IMR-90 (cell line): ENCODE measurements at regions not wholly inside any gene's neighbourhood (a gene's known extent, or its start where the extent isn't known, plus 50 kb on each side); places are given as distances from the start of the nearest gene placed in this dataset.
A peak's percentile ranks its signal among the peaks of the same experiment; 100 is the strongest.

Experiments
- ATAC-seq: fragments of 200-7000 bp; cut with Tn5 transposase; 2 replicates; pipeline ENCODE4 v1.9.1; 2020; ENCODE audit warnings: low read depth, mild to moderate bottlenecking, moderate library complexity
- BruUV-seq: library from RNA; stranded (reverse); fragments of 400-500 nt; replicated peaks from 2 replicates; lab custom pipeline; 2021; lab: Mats Ljungman, UMichigan
- CTCF ChIA-PET: fragments of 300-600 bp; formaldehyde crosslinking; extraction: SDS; loops from one replicate; lab custom pipeline; 2021; ENCODE audit warnings: antibody characterized with exemption; lab: Yijun Ruan, JAX
- POLR2A ChIA-PET: fragments of 300-600 bp; sonication (Branson Sonifier 250); formaldehyde crosslinking; loops from one replicate; lab custom pipeline; 2022; ENCODE audit warnings: antibody characterized with exemption; ENCODE audit not compliant: unreplicated experiment; lab: Charles Lee
- DNase-seq: peaks from one replicate; pipeline ENCODE4 v3.0.0; 2013
- H2AFZ ChIP-seq: replicated peaks from 2 replicates; pipeline ENCODE3; 2013; ENCODE audit warnings: low read length, mild to moderate bottlenecking; ENCODE audit not compliant: poor library complexity
- H2AK5ac ChIP-seq: 2 replicates; pipeline ENCODE4 v1.6.1; 2013; ENCODE audit warnings: low read depth, low read length, inconsistent platforms
- H2AK9ac ChIP-seq: replicated peaks from 2 replicates; pipeline ENCODE3; 2013; ENCODE audit warnings: mild to moderate bottlenecking, low read depth, low read length, moderate library complexity; ENCODE audit not compliant: poor library complexity
- H2BK120ac ChIP-seq: 2 replicates; pipeline ENCODE4 v1.6.1; 2013; ENCODE audit warnings: low read depth, low read length, inconsistent platforms
- H2BK15ac ChIP-seq: 3 replicates; pipeline ENCODE4 v1.6.1; 2013; ENCODE audit warnings: low read depth, low read length, inconsistent platforms
- H2BK20ac ChIP-seq: 2 replicates; pipeline ENCODE4 v1.6.1; 2013; ENCODE audit warnings: low read depth, mild to moderate bottlenecking, inconsistent platforms, low read length, moderate library complexity
- H2BK5ac ChIP-seq: 2 replicates; pipeline ENCODE4 v1.6.1; 2013; ENCODE audit warnings: mild to moderate bottlenecking, low read depth, low read length, inconsistent platforms; ENCODE audit not compliant: poor library complexity, severe bottlenecking
- H3K14ac ChIP-seq: replicated peaks from 2 replicates; pipeline ENCODE4 v1.6.1; 2013; ENCODE audit warnings: low read depth, low read length, inconsistent platforms
- H3K18ac ChIP-seq: 2 replicates; pipeline ENCODE4 v1.6.1; 2013; ENCODE audit warnings: low read depth, low read length, control low read depth
- H3K23ac ChIP-seq: 2 replicates; pipeline ENCODE4 v1.6.1; 2013; ENCODE audit warnings: low read depth, low read length, inconsistent platforms
- H3K27ac ChIP-seq: 2 replicates; pipeline ENCODE4 v1.5.1; 2013; ENCODE audit warnings: mild to moderate bottlenecking, control low read depth, low read length; ENCODE audit not compliant: insufficient read depth
- H3K27me3 ChIP-seq: 2 replicates; pipeline ENCODE4 v1.6.1; 2013; ENCODE audit warnings: low read length; ENCODE audit not compliant: control insufficient read depth, insufficient read depth
- H3K36me3 ChIP-seq: 2 replicates; pipeline ENCODE4 v1.6.1; 2013; ENCODE audit warnings: low read length, mixed read lengths; ENCODE audit not compliant: control insufficient read depth, insufficient read depth
- H3K4ac ChIP-seq: 2 replicates; pipeline ENCODE4 v1.6.1; 2013; ENCODE audit warnings: low read depth, low read length, inconsistent platforms
- H3K4me1 ChIP-seq: 2 replicates; pipeline ENCODE4 v1.6.1; 2013; ENCODE audit warnings: low read length, mixed read lengths; ENCODE audit not compliant: control insufficient read depth, insufficient read depth
- H3K4me2 ChIP-seq: 2 replicates; pipeline ENCODE4 v1.6.1; 2013; ENCODE audit warnings: low read depth, mild to moderate bottlenecking, control low read depth, low read length, moderate library complexity
- H3K4me3 ChIP-seq: 2 replicates; pipeline ENCODE4 v1.5.1; 2013; ENCODE audit warnings: low read depth, mild to moderate bottlenecking, control low read depth, low read length, moderate library complexity; ENCODE audit not compliant: insufficient read depth
- H3K56ac ChIP-seq: 2 replicates; pipeline ENCODE4 v1.6.1; 2013; ENCODE audit warnings: low read length, inconsistent platforms; ENCODE audit not compliant: insufficient read depth; ENCODE audit errors: extremely low read depth
- H3K79me1 ChIP-seq, 2 experiments: 2 replicates each; pipeline ENCODE4 v1.6.1; 2013; ENCODE audit warnings: low read length in 2 of 2, inconsistent platforms in 1 of 2, low read depth in 1 of 2
- H3K9ac ChIP-seq: 2 replicates; pipeline ENCODE4 v1.6.1; 2013; ENCODE audit warnings: low read depth, low read length, control low read depth
- H3K9me1 ChIP-seq: 2 replicates; pipeline ENCODE4 v1.6.1; 2013; ENCODE audit warnings: low read length, inconsistent platforms; ENCODE audit not compliant: insufficient read depth
- H3K9me3 ChIP-seq: 2 replicates; pipeline ENCODE4 v1.6.1; 2013; ENCODE audit warnings: low read length; ENCODE audit not compliant: control insufficient read depth, insufficient read depth
- H4K20me1 ChIP-seq: 2 replicates; pipeline ENCODE4 v1.6.1; 2013; ENCODE audit warnings: low read length, inconsistent platforms; ENCODE audit not compliant: insufficient read depth
- H4K5ac ChIP-seq: 2 replicates; pipeline ENCODE4 v1.6.1; 2013; ENCODE audit warnings: mild to moderate bottlenecking, low read depth, low read length, control low read depth
- H4K8ac ChIP-seq, 2 experiments: 2 replicates each; pipeline ENCODE4 v1.6.1; 2013; ENCODE audit warnings: low read depth in 2 of 2, low read length in 2 of 2, control low read depth in 1 of 2, inconsistent platforms in 1 of 2
- H4K91ac ChIP-seq: 2 replicates; pipeline ENCODE4 v1.6.1; 2013; ENCODE audit warnings: low read depth, low read length, inconsistent platforms; ENCODE audit not compliant: insufficient read depth
- BHLHE40 ChIP-seq: fragments of 150-350 bp; IDR thresholded peaks from 2 replicates; pipeline ENCODE4 v1.6.1; 2016; ENCODE audit warnings: mild to moderate bottlenecking, low read depth, low read length
- CEBPB ChIP-seq: IDR thresholded peaks from 2 replicates; pipeline ENCODE4 v1.6.1; 2012; ENCODE audit warnings: low read depth, low read length, improper control_type of control experiment
- CHD1 ChIP-seq: IDR thresholded peaks from 2 replicates; pipeline ENCODE4 v1.6.1; 2012; ENCODE audit warnings: low read depth, low read length, improper control_type of control experiment
- FOS ChIP-seq: fragments of 150-350 bp; IDR thresholded peaks from 2 replicates; pipeline ENCODE4 v1.6.1; 2016; ENCODE audit warnings: low read depth, low read length
- MAFK ChIP-seq: IDR thresholded peaks from 2 replicates; pipeline ENCODE4 v1.6.1; 2012; ENCODE audit warnings: low read depth, low read length, improper control_type of control experiment
- MAZ ChIP-seq: IDR thresholded peaks from 2 replicates; pipeline ENCODE4 v1.6.1; 2012; ENCODE audit warnings: low read depth, mild to moderate bottlenecking, low read length, improper control_type of control experiment, moderate library complexity, borderline replicate concordance
- MXI1 ChIP-seq: IDR thresholded peaks from 2 replicates; pipeline ENCODE4 v1.6.1; 2012; ENCODE audit warnings: low read depth, mild to moderate bottlenecking, low read length, moderate library complexity, borderline replicate concordance
- NFE2L2 ChIP-seq: fragments of 150-350 bp; IDR thresholded peaks from 2 replicates; pipeline ENCODE4 v1.6.1; 2016; ENCODE audit warnings: low read depth, mild to moderate bottlenecking, low read length
- RAD21 ChIP-seq: IDR thresholded peaks from 2 replicates; pipeline ENCODE4 v1.6.1; 2012; ENCODE audit warnings: low read length, improper control_type of control experiment
- RCOR1 ChIP-seq: IDR thresholded peaks from 2 replicates; pipeline ENCODE4 v1.6.1; 2012; ENCODE audit warnings: mild to moderate bottlenecking, low read length, improper control_type of control experiment; ENCODE audit not compliant: insufficient replicate concordance
- RFX5 ChIP-seq: IDR thresholded peaks from 2 replicates; pipeline ENCODE4 v1.8.0; 2012; ENCODE audit warnings: low read depth, mild to moderate bottlenecking, low read length, moderate library complexity
- SMC3 ChIP-seq: fragments of 150-350 bp; IDR thresholded peaks from 2 replicates; pipeline ENCODE4 v1.6.1; 2016; ENCODE audit warnings: low read depth, mild to moderate bottlenecking, antibody characterized with exemption, low read length, moderate library complexity
- WGBS, 2 experiments: methylation state at CpG; one replicate each; pipeline versions ENCODE4 v1.1.5 to v1.1.7; 2013; ENCODE audit warnings: missing lambda C conversion rate in 2 of 2; ENCODE audit not compliant: insufficient read length in 1 of 2; ENCODE audit errors: extremely low coverage in 2 of 2; 5-methylcytosine and 5-hydroxymethylcytosine counted together
- dilution Hi-C: fragments of 300-500 bp; cut with HindIII; formaldehyde crosslinking; loops from one replicate; pipeline ENCODE4 v1.14.3; 2018; ENCODE audit warnings: low sequenced_read_pairs; ENCODE audit not compliant: unreplicated experiment
- in situ Hi-C: fragments of 300-500 bp; cut with MboI; formaldehyde crosslinking; loops from 3 replicates; pipeline ENCODE4 v1.14.3; 2019; ENCODE audit warnings: low sequenced_read_pairs, inconsistent platforms, mixed read lengths
- intact Hi-C: fragments of 100-400 bp; cut with micrococcal nuclease; formaldehyde crosslinking; loops from 2 replicates; pipeline ENCODE4 v1.10.0; 2022
- TF ChIP-seq, protein P1 (sequence below): fragments of 150-350 bp; IDR thresholded peaks from 2 replicates; pipeline ENCODE4 v1.6.1; 2016; ENCODE audit warnings: low read depth, mild to moderate bottlenecking, low read length, moderate library complexity, borderline replicate concordance
- TF ChIP-seq, protein P2 (sequence below): conservative IDR thresholded peaks from 2 replicates; pipeline ENCODE4 v1.5.1; 2012; ENCODE audit warnings: mild to moderate bottlenecking, low read depth, low read length, improper control_type of control experiment

DNA sequence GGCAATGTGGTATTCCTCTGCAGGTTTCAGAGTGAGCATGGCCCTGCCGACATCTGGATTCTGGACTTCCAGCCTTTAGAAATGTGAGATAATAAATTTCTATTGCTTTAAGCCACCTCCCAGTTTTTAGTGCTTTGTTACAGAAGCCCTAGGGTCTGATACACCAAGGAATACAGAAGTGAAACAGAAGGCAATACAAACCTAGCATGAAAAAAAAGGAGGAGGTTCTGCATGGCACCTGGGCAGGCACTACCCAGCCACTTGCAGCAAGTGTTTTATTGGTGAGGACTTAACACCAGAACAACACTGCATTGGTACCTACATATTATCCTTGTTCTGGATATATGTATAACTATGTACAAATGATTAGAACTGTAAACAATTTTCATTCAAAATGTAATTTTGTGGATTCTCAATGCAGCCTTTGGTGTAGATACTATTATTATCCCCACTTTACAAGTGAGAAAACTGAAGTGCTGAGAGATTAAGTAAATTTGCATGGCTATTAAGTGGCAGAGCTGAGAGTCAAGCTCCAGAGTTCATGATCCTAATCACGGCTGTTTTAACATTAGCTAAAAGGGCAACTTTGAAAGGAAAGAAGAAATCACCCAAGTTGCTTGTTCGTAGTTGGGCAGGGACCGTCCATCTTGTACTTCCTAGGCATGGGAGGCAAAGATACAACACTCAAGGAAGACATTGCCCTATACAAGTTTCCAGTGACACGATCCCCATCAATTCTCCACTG lies 71.8 kb downstream of the IL21 start:
- Histone ChIP-seq H3K27me3 (0 out of 2 replicates have a peak, but pooled peaks cover 2% of the 10 kb centered on the region), H4K91ac (no peak overlapping the region), H3K23ac (0 out of 2 replicates have a peak overlapping the region, but pooled peaks have one; percentile 2), H4K8ac (no peak overlapping the region), H4K20me1 (no peaks in the 10 kb centered on the region), H3K56ac (no peak overlapping the region), H2AK9ac (no peak overlapping the region), H3K79me1 (no peaks in the 10 kb centered on the region), H3K27ac (no peak overlapping the region), H3K4me3 (no peak overlapping the region), H2AK5ac (no peak overlapping the region), H3K4ac (no peak overlapping the region), H2BK20ac (no peak overlapping the region), H2AFZ (no peak overlapping the region), H3K9me1 (no peaks in the 10 kb centered on the region), H3K36me3 (no peaks in the 10 kb centered on the region), H3K4me1 (no peaks in the 10 kb centered on the region), H3K14ac (no peak overlapping the region), H2BK15ac (no peak overlapping the region), H3K9me3 (no peaks in the 10 kb centered on the region), H3K9ac (no peak overlapping the region), H4K5ac (no peak overlapping the region), H3K4me2 (no peak overlapping the region), H2BK120ac (no peak overlapping the region), H2BK5ac (no peak overlapping the region), H3K18ac (no peak overlapping the region)
- no TSS peak for BruUV-seq
- ChIA-PET CTCF (no interaction called here), POLR2A (no interaction called here)
- 50% methylated on average over 1 of the region's 5 CpGs; no CpG with 5 or more reads in 1 of the 2 experiments for WGBS, 2 experiments
- in situ Hi-C loops (no loop called here), intact Hi-C loops (no loop called here), dilution Hi-C loops (no loop called here)
- ATAC-seq (no peak), DNase-seq (no peak)
- TF ChIP-seq NFE2L2 (no peak), RAD21 (no peak), FOS (no peak), MAFK (no peak), MAZ (no peak), SMC3 (no peak), MXI1 (no peak), CHD1 (no peak), CEBPB (no peak), RCOR1 (no peak), RFX5 (no peak), BHLHE40 (no peak)
- TF ChIP-seq, protein P1, sequence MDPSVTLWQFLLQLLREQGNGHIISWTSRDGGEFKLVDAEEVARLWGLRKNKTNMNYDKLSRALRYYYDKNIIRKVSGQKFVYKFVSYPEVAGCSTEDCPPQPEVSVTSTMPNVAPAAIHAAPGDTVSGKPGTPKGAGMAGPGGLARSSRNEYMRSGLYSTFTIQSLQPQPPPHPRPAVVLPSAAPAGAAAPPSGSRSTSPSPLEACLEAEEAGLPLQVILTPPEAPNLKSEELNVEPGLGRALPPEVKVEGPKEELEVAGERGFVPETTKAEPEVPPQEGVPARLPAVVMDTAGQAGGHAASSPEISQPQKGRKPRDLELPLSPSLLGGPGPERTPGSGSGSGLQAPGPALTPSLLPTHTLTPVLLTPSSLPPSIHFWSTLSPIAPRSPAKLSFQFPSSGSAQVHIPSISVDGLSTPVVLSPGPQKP, result no peak
- TF ChIP-seq, protein P2, sequence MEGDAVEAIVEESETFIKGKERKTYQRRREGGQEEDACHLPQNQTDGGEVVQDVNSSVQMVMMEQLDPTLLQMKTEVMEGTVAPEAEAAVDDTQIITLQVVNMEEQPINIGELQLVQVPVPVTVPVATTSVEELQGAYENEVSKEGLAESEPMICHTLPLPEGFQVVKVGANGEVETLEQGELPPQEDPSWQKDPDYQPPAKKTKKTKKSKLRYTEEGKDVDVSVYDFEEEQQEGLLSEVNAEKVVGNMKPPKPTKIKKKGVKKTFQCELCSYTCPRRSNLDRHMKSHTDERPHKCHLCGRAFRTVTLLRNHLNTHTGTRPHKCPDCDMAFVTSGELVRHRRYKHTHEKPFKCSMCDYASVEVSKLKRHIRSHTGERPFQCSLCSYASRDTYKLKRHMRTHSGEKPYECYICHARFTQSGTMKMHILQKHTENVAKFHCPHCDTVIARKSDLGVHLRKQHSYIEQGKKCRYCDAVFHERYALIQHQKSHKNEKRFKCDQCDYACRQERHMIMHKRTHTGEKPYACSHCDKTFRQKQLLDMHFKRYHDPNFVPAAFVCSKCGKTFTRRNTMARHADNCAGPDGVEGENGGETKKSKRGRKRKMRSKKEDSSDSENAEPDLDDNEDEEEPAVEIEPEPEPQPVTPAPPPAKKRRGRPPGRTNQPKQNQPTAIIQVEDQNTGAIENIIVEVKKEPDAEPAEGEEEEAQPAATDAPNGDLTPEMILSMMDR, result no peak
